OCI-LY7 (cell line): ENCODE measurements at regions not wholly inside any gene's neighbourhood (a gene's known extent, or its start where the extent isn't known, plus 50 kb on each side); places are given as distances from the start of the nearest gene placed in this dataset.

ENCODE experiments used
- BruUV-seq: library from RNA; stranded (reverse); fragments of 400-500 nt; replicated peaks from 2 replicates; lab custom pipeline; 2021; lab: Mats Ljungman, UMichigan
- CTCF ChIA-PET: fragments of 300-600 bp; sonication (Branson Sonifier 250); formaldehyde crosslinking; loops from one replicate; lab custom pipeline; 2022; ENCODE audit warnings: antibody characterized with exemption; ENCODE audit not compliant: unreplicated experiment; lab: Charles Lee
- POLR2A ChIA-PET: fragments of 300-600 bp; sonication (Branson Sonifier 250); formaldehyde crosslinking; loops from one replicate; lab custom pipeline; 2022; ENCODE audit warnings: antibody characterized with exemption; lab: Charles Lee
- DNase-seq: peaks from one replicate; pipeline ENCODE4 v3.0.0-alpha.2; 2015; ENCODE audit warnings: low spot score
- H2AFZ ChIP-seq: fragments of 200-600 bp; sonication (generic), shearing (Covaris generic); 2 replicates; pipeline ENCODE4 v1.6.1; 2014; ENCODE audit warnings: mild to moderate bottlenecking, antibody characterized with exemption, low read length, moderate library complexity
- H3K27ac ChIP-seq: fragments of 200-600 bp; sonication (generic); 2 replicates; pipeline ENCODE4 v1.5.1; 2014; ENCODE audit warnings: mixed run types, low read depth, mild to moderate bottlenecking, moderate library complexity, low read length, inconsistent platforms; ENCODE audit not compliant: poor library complexity, severe bottlenecking
- H3K36me3 ChIP-seq: fragments of 200-600 bp; sonication (generic); 2 replicates; pipeline ENCODE4 v1.6.1; 2014; ENCODE audit warnings: mild to moderate bottlenecking, antibody characterized with exemption, low read length, moderate library complexity, mixed read lengths; ENCODE audit not compliant: insufficient read depth
- H3K4me1 ChIP-seq: fragments of 200-600 bp; sonication (generic); 2 replicates; pipeline ENCODE4 v1.5.1; 2014; ENCODE audit warnings: mild to moderate bottlenecking, low read length; ENCODE audit not compliant: insufficient read depth, poor library complexity, severe bottlenecking
- H3K4me2 ChIP-seq: fragments of 200-600 bp; sonication (generic); 2 replicates; pipeline ENCODE4 v1.6.1; 2014; ENCODE audit warnings: mild to moderate bottlenecking, low read length
- H3K4me3 ChIP-seq: fragments of 200-600 bp; sonication (generic); 2 replicates; pipeline ENCODE4 v1.5.1; 2014; ENCODE audit warnings: mild to moderate bottlenecking, low read depth, low read length; ENCODE audit not compliant: poor library complexity, severe bottlenecking
- H3K79me2 ChIP-seq: fragments of 200-600 bp; sonication (generic); 2 replicates; pipeline ENCODE4 v1.6.1; 2016; ENCODE audit warnings: low read depth, mild to moderate bottlenecking, low read length, moderate library complexity, mixed read lengths; ENCODE audit not compliant: insufficient read depth
- H3K9me2 ChIP-seq: fragments of 200-600 bp; sonication (generic); 2 replicates; pipeline ENCODE4 v1.6.1; 2016; ENCODE audit warnings: mild to moderate bottlenecking, low read length, mixed read lengths; ENCODE audit not compliant: insufficient read depth
- H3K9me3 ChIP-seq: fragments of 200-600 bp; sonication (generic); 2 replicates; pipeline ENCODE4 v1.6.1; 2014; ENCODE audit warnings: mild to moderate bottlenecking, mixed run types, low read length, mixed read lengths
- H4K20me1 ChIP-seq: fragments of 200-600 bp; sonication (generic); 2 replicates; pipeline ENCODE4 v1.6.1; 2014; ENCODE audit warnings: mild to moderate bottlenecking, antibody characterized with exemption, low read length, moderate library complexity, mixed read lengths; ENCODE audit not compliant: insufficient read depth
- EZH2phosphoT487 ChIP-seq: fragments of 200-600 bp; sonication (generic); IDR thresholded peaks from 2 replicates; pipeline ENCODE4 v1.6.1; 2018; ENCODE audit warnings: low read depth, borderline replicate concordance, mild to moderate bottlenecking, mixed run types, antibody characterized with exemption, low read length, moderate library complexity, mixed read lengths
- intact Hi-C: fragments of 100-400 bp; cut with micrococcal nuclease; formaldehyde crosslinking; loops from one replicate; pipeline ENCODE4 v1.10.0; 2022; ENCODE audit not compliant: unreplicated experiment
- TF ChIP-seq, protein P1 (sequence below): fragments of 200-600 bp; sonication (generic); conservative IDR thresholded peaks from 2 replicates; pipeline ENCODE4 v1.5.1; 2014; ENCODE audit warnings: mild to moderate bottlenecking, antibody characterized with exemption, low read length, moderate library complexity, mixed read lengths

DNA sequence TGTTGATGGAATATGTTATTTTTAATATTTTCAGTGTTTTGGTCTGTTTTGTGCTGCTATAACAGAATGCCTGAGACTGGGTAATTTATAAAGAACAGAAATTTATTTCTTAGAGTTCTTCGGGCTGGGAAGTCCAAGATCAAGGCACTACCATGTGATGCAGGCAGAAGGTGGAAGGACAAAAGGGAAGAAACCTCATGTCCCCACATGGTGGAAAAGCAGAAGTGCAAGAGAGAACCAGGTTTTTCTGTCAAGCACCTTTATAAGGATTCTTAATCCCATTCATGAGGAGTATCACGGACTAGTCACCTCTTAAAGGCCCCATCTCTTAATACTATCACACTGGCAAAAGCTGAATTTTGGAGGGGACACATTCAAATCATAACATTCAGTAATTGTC is 57.9 kb upstream of the EPHB3 start:
- Histone ChIP-seq H3K9me3 (no peaks in the 10 kb centered on the region), H3K36me3 (no peaks in the 10 kb centered on the region), H3K4me1 (no peaks in the 10 kb centered on the region), H2AFZ (no peak overlapping the region), H3K79me2 (no peaks in the 10 kb centered on the region), H3K9me2 (no peaks in the 10 kb centered on the region), H3K27ac (no peak overlapping the region), H3K4me2 (no peak overlapping the region), H4K20me1 (no peaks in the 10 kb centered on the region), H3K4me3 (no peak overlapping the region)
- DNase-seq = no peak
- POLR2A ChIA-PET = interaction anchor here (0.6 to 0.7 kb wide), 2 partner anchors 433 to 1170 kb away, joined by 3 to 5 read pairs; no protein-coding TSS in a partner anchor
- intact Hi-C loops = no loop called here
- CTCF ChIA-PET = no interaction called here
- no TSS peak for BruUV-seq
- TF ChIP-seq, protein P1, sequence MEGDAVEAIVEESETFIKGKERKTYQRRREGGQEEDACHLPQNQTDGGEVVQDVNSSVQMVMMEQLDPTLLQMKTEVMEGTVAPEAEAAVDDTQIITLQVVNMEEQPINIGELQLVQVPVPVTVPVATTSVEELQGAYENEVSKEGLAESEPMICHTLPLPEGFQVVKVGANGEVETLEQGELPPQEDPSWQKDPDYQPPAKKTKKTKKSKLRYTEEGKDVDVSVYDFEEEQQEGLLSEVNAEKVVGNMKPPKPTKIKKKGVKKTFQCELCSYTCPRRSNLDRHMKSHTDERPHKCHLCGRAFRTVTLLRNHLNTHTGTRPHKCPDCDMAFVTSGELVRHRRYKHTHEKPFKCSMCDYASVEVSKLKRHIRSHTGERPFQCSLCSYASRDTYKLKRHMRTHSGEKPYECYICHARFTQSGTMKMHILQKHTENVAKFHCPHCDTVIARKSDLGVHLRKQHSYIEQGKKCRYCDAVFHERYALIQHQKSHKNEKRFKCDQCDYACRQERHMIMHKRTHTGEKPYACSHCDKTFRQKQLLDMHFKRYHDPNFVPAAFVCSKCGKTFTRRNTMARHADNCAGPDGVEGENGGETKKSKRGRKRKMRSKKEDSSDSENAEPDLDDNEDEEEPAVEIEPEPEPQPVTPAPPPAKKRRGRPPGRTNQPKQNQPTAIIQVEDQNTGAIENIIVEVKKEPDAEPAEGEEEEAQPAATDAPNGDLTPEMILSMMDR = no peak
- TF ChIP-seq EZH2phosphoT487 = no peak

DNA sequence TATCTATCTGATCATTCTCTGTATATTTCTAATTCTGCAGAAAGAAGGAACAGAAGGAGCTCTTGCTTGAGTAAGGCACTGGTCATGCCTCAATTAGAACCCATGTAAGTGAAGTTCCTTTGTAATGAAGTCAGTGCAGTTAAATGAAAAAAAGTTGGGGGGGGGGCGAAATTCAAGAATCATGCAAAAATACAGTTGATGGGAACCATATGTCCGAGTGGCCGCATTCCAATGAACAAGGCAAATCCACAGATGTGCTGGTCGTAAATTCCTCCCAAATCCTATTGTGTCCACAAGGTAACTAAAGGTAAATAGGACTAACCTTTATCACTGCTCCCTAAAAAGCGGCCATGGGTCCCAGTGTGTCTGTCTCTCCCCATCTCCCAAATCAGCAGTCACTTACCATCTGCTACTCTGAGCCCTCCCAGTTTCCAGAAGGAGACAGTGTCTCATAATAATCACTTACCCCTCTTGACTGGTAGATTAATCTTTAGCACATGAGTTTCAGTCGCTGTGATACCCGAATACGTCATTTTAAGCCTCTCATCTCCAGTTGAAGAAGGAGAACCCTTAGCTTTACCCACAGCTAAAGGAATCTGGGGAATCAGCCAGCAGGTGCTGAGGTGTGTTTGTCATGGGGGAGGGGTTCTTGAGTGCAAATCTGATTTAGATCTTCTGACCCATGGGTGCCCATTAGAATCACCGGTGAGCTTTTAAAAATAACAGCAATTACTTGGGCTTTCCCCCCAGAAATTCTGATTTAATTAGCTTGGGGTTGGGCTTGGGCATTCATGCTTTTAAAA is 56.3 kb upstream of the EPHB3 start:
- no peaks in the 10 kb centered on the region for H3K36me3 ChIP-seq
- CTCF ChIA-PET = no interaction called here
- no peak overlapping the region for H3K4me3 ChIP-seq
- H2AFZ ChIP-seq = no peak overlapping the region
- no peaks in the 10 kb centered on the region for H3K4me1 ChIP-seq
- no peaks in the 10 kb centered on the region for H3K79me2 ChIP-seq
- H3K27ac ChIP-seq = no peak overlapping the region
- POLR2A ChIA-PET = interaction anchor here (0.7 kb wide), 1 partner anchor 1800 kb away, joined by 3 read pairs; no protein-coding TSS in a partner anchor
- H3K9me2 ChIP-seq = no peaks in the 10 kb centered on the region
- H4K20me1 ChIP-seq = no peaks in the 10 kb centered on the region; the same call in 1 of the 2 replicates
- H3K4me2 ChIP-seq = no peak overlapping the region
- BruUV-seq = no TSS peak
- TF ChIP-seq, protein P1 = no peak
- intact Hi-C loops = no loop called here
- no peaks in the 10 kb centered on the region for H3K9me3 ChIP-seq
- no peak for DNase-seq

DNA sequence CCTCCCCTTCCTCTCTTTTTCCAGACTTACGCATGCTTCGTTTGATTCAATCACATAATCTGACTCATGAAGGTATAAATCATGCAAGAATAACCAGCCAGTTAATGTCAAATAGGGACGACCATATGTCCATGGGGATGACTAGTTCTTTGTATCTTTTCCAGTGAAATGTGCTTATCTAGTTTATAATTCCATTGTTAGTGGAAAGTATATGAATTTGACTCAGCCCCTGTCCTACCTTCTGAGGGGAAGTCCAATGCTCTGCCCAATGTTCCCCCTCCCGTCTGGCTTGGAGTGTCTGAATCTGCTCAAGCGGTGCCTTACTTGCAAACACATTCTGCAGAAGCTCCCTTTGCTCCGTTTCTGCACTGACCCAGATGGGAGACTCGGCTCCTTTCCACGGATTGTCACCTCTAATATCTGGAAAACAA is 55.0 kb upstream of the EPHB3 start:
- CTCF ChIA-PET = no interaction called here
- Histone ChIP-seq H3K4me1 (no peaks in the 10 kb centered on the region), H3K36me3 (no peaks in the 10 kb centered on the region), H2AFZ (no peak overlapping the region), H3K4me3 (no peak overlapping the region), H3K79me2 (no peaks in the 10 kb centered on the region), H3K9me3 (no peaks in the 10 kb centered on the region), H3K9me2 (no peaks in the 10 kb centered on the region), H3K4me2 (no peak overlapping the region), H4K20me1 (no peaks in the 10 kb centered on the region; the same call in 1 of the 2 replicates), H3K27ac (no peak overlapping the region)
- BruUV-seq = no TSS peak
- intact Hi-C loops = no loop called here
- no peak for DNase-seq
- TF ChIP-seq, protein P1 = no peak
- POLR2A ChIA-PET = no interaction called here
